GM21737 (cell line): ENCODE measurements at regions not wholly inside any gene's neighbourhood (a gene's known extent, or its start where the extent isn't known, plus 50 kb on each side); places are given as distances from the start of the nearest gene placed in this dataset.

ENCODE experiments used
- ATAC-seq: cut with Tn5 transposase; IDR thresholded peaks from one replicate; pipeline ENCODE4 v1.9.1; 2021; ENCODE audit warnings: mild to moderate bottlenecking, moderate library complexity; ENCODE audit not compliant: unreplicated experiment

DNA sequence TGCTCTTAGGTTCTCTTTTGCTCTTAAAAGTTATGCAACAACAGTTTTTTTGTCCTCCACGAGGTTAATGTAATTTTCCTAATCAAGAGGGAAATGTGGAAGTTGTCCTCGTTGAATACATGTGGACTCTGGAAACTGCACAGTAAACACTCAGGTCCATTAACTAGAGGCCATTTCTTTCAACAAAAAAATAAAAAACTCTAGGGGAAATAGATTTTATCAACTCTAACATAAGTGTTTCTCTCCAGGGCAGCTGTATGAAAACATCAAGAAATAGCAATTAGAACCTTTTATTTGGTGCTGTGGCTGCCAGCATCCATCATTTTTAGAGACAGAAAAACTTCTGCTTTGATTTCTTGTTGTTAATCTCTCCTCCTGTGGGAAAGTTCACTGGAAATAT is 288.6 kb downstream of the ICE1 start:
- no peak for ATAC-seq

DNA sequence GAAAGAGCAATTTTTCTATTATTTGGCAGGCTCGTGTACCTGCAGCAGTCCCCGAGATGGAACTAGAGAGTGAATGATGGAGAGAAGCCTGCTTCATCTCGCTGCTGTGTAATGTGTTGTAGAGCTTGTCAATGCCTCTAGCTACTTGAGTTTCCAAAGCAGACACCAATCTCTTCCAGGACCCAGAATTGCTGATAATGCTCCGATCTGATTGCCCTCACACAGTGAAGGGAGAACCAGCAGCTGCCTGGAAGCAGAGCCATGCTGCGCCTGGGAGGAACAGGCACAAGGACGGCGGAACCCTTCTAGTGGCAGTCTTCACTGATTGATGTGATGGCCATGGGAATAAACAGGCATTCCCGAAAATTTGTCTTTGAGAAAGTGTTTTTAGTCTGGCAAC is 288.0 kb downstream of the ICE1 start:
- ATAC-seq, result no peak

- no peak for ATAC-seq
Observed at GRCh38 chr5:5708367-5708919, 286.0 kb downstream of the ICE1 start.

DNA sequence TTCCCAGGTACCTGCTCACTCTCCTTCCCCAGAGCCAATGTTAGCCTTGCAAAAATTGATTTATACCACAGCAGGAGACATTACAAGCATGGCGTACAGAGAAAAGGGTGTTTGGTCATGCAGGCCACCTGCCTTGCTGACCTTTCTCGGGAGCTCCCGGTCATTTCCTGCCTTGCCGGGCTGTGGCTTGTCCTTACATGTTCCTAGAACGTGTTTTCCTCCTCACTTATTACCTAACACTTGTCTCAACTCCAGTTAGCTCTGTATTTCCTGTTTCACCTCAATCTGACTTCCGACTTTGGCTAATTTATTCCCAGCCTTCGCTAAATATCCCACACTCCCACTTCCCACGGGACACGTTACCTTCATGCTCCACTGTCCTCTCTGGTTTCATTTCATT is 282.5 kb downstream of the ICE1 start:
- ATAC-seq, result no peak

- no peak for ATAC-seq
Observed at GRCh38 chr5:5704352-5704751, 281.9 kb downstream of the ICE1 start.

- ATAC-seq, result no peak
Observed at GRCh38 chr5:5702934-5703333, 280.5 kb downstream of the ICE1 start.

DNA sequence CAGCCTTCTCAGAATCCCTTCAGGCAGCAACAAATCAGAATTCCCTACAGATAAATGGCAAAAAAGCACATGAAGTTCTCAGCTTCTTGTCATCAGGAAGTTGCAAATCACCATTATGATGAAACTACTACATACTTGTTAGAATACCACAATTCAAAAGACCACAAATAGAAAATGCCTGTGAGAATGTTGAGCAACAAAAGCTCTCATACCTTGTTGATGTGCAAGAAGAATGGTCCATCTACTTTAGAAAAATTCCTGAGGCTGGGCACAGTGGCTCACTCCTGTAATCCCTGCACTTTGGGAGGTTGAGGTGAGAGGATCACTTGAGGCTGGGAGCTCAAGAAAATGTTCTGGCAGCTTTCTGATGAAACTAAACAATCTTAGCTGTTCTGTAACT is 278.1 kb downstream of the ICE1 start:
- no peak for ATAC-seq

DNA sequence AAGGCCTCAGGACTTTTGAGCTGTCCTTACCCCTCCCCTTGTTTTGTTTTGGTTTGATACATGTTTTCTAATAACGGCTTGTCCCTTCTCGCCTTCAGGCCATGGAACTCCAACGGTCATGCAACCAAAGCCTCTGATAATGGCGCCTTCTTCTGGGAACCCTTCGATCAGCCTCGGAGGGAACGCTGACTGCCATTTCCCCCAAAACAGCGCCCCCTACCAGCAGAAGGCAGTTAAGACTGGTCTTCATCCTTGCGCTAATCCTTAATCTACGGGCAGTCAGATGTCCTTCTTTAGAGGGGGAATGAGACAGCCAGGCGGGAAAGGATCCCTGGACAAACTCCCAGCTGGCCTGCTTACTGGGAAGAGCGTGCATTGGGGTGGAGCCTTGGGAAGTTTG is 276.6 kb downstream of the ICE1 start:
- no peak for ATAC-seq

GRCh38 chr5:5695266-5695665 is 272.8 kb downstream of the ICE1 start:
- ATAC-seq, result no peak

DNA sequence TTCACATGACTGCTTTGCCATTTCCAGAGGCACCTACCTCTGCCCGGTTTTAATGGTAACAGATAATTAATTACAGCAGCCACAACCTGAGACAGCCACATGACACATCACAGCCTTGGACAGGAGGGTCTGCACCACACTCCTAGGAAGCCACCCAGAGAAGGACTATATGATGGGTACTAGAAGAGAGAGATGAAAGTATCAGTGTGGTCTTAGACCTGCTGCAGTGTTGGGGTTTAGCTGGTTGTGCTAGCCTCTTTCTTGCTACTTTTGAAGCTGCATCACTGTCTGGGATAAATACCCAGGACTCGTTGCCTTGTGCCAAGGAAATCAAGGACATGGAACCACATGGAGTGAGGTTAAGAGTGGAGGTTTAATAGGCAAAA is 266.4 kb downstream of the ICE1 start:
- ATAC-seq, result no peak

DNA sequence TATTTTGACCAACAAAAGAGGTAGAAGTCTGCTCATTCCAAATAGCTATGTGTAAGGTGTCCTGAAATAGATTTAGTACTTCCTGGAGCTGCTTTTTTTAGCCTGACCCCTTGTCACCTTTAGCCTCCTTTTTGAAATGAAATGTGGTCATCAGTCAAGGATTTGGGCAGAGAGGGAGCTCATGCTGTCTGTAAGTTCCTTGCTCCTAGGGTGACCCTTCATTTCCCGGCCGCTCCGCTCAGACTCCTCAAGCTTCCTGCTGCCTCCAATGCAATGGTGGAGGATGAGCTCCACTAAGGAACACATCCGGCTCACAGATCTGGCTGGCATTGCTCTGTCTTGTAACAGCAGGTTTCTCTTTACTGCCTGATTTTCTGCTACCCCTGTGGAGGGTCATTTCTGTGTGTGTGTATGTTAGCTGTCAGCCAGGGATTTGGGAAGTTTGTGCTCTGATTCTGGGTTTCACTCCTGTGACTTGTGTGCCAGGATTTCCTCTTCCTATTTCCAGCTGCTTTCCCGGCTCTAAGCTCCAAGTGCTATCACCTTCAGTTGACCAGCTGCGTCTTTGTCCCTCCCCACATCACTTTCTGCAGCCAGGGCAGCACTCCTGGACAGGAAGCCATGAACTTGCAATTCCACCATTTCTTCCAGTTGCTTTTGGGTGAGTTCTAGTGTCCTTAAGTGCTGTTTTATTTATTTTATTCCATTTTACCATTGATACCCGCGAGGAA is 265.9 kb downstream of the ICE1 start:
- no peak for ATAC-seq

DNA sequence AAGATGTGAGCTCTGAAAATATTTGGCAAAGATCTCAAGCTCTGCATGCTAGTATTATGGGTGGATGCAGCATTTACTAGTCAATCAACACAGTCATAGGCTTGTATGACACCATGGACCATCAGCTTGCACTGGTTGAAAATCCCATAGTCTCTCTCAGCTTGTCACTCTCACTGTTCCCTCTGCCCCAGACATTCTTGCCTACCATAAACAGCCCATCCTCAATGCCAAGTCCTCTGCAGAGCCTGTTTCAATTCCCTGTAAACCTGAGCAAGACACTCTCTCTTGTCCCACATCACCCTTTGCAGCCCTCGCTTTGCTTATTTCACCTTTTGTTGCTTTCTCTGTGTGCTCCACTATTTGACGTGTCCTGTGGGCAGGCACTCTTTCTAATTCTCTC is 264.6 kb downstream of the ICE1 start:
- ATAC-seq, result no peak

- ATAC-seq, result no peak
Observed at GRCh38 chr5:5686356-5686755, 263.9 kb downstream of the ICE1 start.

DNA sequence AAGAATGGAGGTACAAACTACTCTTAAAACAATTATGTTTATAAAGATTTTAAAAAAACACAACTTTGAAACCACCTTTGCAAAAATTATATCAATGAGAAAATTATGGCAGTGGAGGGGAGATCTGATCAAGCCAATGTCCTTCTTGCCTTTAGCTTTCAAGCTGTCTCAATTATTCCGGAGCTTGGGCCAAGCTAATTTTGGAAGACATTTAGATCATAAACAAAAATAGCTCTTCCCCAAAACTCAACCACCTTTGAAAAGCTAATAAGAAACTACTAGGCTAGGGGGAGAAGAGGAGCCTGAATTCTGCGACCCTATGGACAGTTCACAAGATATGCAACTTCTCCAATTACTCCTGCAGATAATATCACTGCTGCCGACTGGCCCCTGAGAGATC is 263.3 kb downstream of the ICE1 start:
- no peak for ATAC-seq

DNA sequence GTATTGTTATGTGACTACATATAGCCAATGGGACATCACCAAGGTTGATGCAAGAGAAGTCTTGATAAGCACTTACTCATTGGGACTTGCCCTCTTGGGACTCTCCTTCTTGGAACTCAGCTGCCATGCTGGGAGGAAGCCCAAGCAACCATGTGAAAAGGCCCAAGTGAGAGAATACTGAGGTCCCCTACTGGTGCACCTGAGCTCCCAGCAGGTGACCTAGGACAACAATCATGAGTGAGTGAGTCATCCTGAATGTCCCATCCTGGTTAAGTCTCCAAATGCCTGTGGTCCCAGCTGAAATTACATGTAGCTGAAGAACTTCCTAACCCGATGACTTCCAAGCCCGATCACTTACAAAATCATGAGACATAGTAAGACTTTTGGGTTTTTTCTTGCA is 260.7 kb downstream of the ICE1 start:
- no peak for ATAC-seq

- ATAC-seq, result no peak
Observed at GRCh38 chr5:5678909-5679308, 256.4 kb downstream of the ICE1 start.

DNA sequence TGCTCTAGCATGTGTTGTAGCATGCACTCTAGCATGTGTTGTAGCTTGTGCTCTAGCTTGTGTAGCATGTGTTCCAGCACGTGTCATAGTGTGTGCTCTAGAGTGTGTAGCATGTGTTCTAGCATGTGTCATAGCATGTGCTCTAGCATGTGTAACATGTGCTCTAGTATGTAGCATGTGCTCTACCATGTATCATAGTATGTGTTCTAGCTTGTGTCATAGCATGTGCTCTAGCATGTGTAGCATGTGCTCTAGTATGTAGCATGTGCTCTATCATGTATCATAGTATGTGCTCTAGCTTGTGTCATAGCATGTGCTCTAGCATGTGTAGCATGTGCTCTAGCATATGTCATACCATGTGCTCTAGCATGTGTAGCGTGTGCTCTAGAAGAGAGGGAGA is 255.3 kb downstream of the ICE1 start:
- no peak for ATAC-seq

DNA sequence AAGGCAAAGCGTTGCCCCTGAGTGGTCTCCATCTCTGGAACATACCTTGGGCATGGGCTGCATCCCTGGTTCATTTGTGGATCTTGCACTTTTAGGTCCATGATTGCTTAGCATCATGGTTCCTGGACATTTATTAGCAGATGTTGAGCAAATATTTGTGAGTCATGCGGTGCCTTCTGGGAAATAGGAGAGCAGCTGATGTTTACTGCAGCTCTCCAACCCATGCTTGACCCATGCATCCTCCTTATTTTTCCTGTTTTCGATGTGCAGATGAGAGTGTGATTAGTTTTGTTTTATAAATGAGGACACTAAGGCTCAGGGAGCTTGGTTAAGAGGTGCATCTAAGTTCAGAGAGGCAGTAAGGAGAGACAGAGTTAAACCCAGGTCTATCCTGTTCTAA is 253.7 kb downstream of the ICE1 start:
- ATAC-seq, result no peak

DNA sequence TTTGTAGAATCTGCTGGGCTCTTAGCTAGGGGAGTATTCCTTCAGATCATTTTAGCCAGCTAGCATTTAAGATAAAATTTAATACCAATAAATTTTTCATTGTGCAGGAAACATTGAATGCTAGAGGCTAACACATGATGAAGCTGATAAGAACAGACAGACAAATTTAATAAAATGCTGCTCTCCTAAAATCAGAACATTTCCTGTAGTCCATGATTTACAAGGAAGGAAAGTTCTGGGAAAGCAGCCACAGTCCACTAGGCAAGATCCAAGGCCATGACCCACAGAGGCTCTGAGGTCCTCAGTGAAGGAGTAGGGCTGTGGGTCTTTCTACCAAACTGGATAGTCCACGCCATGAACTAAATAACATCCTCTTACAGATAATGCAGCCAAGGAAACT is 253.0 kb downstream of the ICE1 start:
- no peak for ATAC-seq

- ATAC-seq, result no peak
Observed at GRCh38 chr5:5671823-5672222, 249.3 kb downstream of the ICE1 start.

- ATAC-seq, result no peak
Observed at GRCh38 chr5:5667136-5667554, 244.7 kb downstream of the ICE1 start.

- ATAC-seq, result no peak
Observed at GRCh38 chr5:5666369-5666768, 243.9 kb downstream of the ICE1 start.

DNA sequence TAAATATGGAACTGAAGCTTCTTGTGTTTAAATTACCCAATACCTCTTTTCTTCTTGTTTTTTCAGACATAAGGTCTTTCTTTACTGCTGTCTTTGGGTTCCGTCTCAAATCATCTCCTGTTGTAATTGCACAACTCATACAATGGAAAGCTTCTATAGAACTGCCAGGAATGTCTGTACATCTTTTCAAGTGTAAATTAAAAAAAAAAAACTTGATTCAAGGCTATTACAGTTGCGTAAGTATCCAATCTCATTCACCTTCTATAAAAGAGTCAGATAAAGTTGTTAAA is 243.5 kb downstream of the ICE1 start:
- ATAC-seq, result no peak
